NCI-H1105 (cell line): ENCODE measurements at regions not wholly inside any gene's neighbourhood (a gene's known extent, or its start where the extent isn't known, plus 50 kb on each side); places are given as distances from the start of the nearest gene placed in this dataset.
A peak's percentile ranks its signal among the peaks of the same experiment; 100 is the strongest.

ENCODE experiments used
- DNase-seq: peaks from one replicate; lab custom pipeline; 2025; lab: John Stamatoyannopoulos, UW

GRCh38 chr5:81855591-81855990 is 104.7 kb upstream of the SSBP2 start:
- no peak for DNase-seq

- DNase-seq, result no peak
Observed at GRCh38 chr5:81854915-81855314, 104.0 kb upstream of the SSBP2 start.

GRCh38 chr5:81854485-81854884 is 103.6 kb upstream of the SSBP2 start:
- no peak for DNase-seq

GRCh38 chr5:81853030-81853357 is 102.1 kb upstream of the SSBP2 start:
- no peak for DNase-seq

- DNase-seq, result no peak
Observed at GRCh38 chr5:81852291-81853029, 101.6 kb upstream of the SSBP2 start.

GRCh38 chr5:81851481-81852178 is 100.7 kb upstream of the SSBP2 start:
- peak; percentile 82 for DNase-seq

- DNase-seq, result no peak
Observed at GRCh38 chr5:81850501-81851357, 99.8 kb upstream of the SSBP2 start.

GRCh38 chr5:81849770-81850367 is 99.0 kb upstream of the SSBP2 start:
- DNase-seq, result no peak

- DNase-seq, result no peak
Observed at GRCh38 chr5:81848362-81848880, 97.5 kb upstream of the SSBP2 start.

- no peak for DNase-seq
Observed at GRCh38 chr5:81846301-81846700, 95.4 kb upstream of the SSBP2 start.

- no peak for DNase-seq
Observed at GRCh38 chr5:81843845-81844244, 92.9 kb upstream of the SSBP2 start.

GRCh38 chr5:81842795-81843398 is 92.0 kb upstream of the SSBP2 start:
- no peak for DNase-seq

- DNase-seq, result no peak
Observed at GRCh38 chr5:81839034-81839433, 88.1 kb upstream of the SSBP2 start.

GRCh38 chr5:81838307-81838906 is 87.5 kb upstream of the SSBP2 start:
- no peak for DNase-seq

GRCh38 chr5:81837667-81838306 is 86.9 kb upstream of the SSBP2 start:
- DNase-seq, result no peak

- DNase-seq, result no peak
Observed at GRCh38 chr5:81835814-81836367, 85.0 kb upstream of the SSBP2 start.

- DNase-seq, result no peak
Observed at GRCh38 chr5:81834021-81834660, 83.2 kb upstream of the SSBP2 start.

GRCh38 chr5:81830596-81830995 is 79.7 kb upstream of the SSBP2 start:
- no peak for DNase-seq

- no peak for DNase-seq
Observed at GRCh38 chr5:81829242-81829641, 78.3 kb upstream of the SSBP2 start.

GRCh38 chr5:81827500-81827899 is 76.6 kb upstream of the SSBP2 start:
- DNase-seq, result no peak
